ENCODE measurements at regions not wholly inside any gene's neighbourhood (a gene's known extent, or its start where the extent isn't known, plus 50 kb on each side); places are given as distances from the start of the nearest gene placed in this dataset.
"Not testable (repeated sequence)": the region's sequence is repeated elsewhere in the genome, so short reads cannot be mapped to it uniquely, and the experiment has no call there.

DNA sequence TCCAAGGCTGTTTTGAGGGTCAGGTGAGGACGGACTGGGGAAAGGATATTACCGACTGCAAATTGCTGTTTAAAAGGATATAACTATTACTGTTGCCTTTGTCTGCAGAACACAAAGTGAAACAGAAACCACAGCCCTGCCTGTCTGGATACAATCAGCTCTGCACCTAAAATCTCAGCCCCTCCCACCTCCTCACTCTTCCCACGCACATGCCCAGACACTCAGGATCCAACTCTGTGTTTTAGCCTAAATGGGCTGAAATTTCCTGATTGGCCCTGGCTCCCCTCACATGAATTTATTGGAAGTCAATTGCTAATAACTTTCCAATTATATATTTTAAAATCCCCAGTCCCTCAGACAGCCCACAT, 176.3 kb upstream of the PPP1R26 start:
- intact Hi-C loops (cut with DNase I; ENCODE audit: low total_unique reads), result no loop called here
- WGBS, 2 donors, result 23 to 39% methylated on average over 3 of the region's 3 CpGs
- no peak for TF ChIP-seq POLR2A (IDR thresholded peaks at IDR 0.05)
- TF ChIP-seq CTCF (IDR thresholded peaks at IDR 0.05), result no peak
- DNase-seq (ENCODE audit: low spot score in 2 of 2), result no peak
- no peak overlapping the region for H3K4me3 ChIP-seq (ENCODE audit: low read depth, poor library complexity, severe bottlenecking)

GRCh38 chr9:135303865-135304499, 175.6 kb upstream of the PPP1R26 start:
- no peak overlapping the region for H3K4me3 ChIP-seq (ENCODE audit: low read depth, poor library complexity, severe bottlenecking)
- intact Hi-C loops (cut with DNase I; ENCODE audit: low total_unique reads), result no loop called here
- DNase-seq (ENCODE audit: low spot score in 2 of 2), result peak in 1 of 2 donors; percentile 7
- TF ChIP-seq POLR2A (IDR thresholded peaks at IDR 0.05), result no peak
- TF ChIP-seq CTCF (IDR thresholded peaks at IDR 0.05), result no peak

DNA sequence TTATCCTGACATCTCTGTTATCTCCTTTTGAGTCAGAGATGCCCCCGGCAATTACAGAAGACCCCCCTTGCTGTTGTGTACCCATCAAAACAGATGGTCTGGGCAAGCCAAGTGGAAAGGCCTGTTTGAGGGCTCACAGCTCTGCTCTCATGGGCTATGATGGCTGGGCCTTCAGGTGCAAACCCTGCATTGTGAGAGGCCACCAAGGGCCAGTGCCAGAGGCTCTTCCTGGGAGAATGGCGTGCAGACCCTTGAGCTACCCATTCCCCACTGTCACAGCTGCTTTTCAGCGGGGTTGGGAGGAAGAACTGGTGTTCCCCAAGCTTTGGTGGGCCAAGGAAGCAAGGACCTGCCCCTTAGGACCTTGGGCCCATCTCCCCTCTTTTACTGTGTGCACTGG, 174.7 kb upstream of the PPP1R26 start:
- TF ChIP-seq CTCF (IDR thresholded peaks at IDR 0.05) (no peak), POLR2A (IDR thresholded peaks at IDR 0.05) (no peak)
- 67 to 91% methylated on average over 1 to 3 of the region's 3 CpGs for WGBS, 2 donors
- intact Hi-C loops (cut with DNase I; ENCODE audit: low total_unique reads), result no loop called here
- DNase-seq (ENCODE audit: low spot score in 2 of 2), result peak in 1 of 2 donors; percentile 43
- H3K4me3 ChIP-seq (ENCODE audit: low read depth, poor library complexity, severe bottlenecking), result no peak overlapping the region

- WGBS, 2 donors, result 68 to 73% methylated on average over 12 of the region's 12 CpGs
- intact Hi-C loops (cut with DNase I; ENCODE audit: low total_unique reads), result no loop called here
- no peak overlapping the region for H3K4me3 ChIP-seq (ENCODE audit: low read depth, poor library complexity, severe bottlenecking)
- peak in 1 of 2 donors; percentile 58 for DNase-seq (ENCODE audit: low spot score in 2 of 2)
- no peak for TF ChIP-seq POLR2A (IDR thresholded peaks at IDR 0.05)
- no peak for TF ChIP-seq CTCF (IDR thresholded peaks at IDR 0.05)
These were observed 173.9 kb upstream of the PPP1R26 start for GRCh38 chr9:135305546-135306180.

GRCh38 chr9:135306699-135307098, 172.9 kb upstream of the PPP1R26 start:
- intact Hi-C loops (cut with DNase I; ENCODE audit: low total_unique reads), result no loop called here
- 80 to 88% methylated on average over 12 of the region's 12 CpGs for WGBS, 2 donors
- no peak overlapping the region for H3K4me3 ChIP-seq (ENCODE audit: low read depth, poor library complexity, severe bottlenecking)
- peak in 1 of 2 donors; percentile 45 for DNase-seq (ENCODE audit: low spot score in 2 of 2)
- TF ChIP-seq POLR2A (IDR thresholded peaks at IDR 0.05), result no peak
- TF ChIP-seq CTCF (IDR thresholded peaks at IDR 0.05), result no peak

GRCh38 chr9:135307300-135307699, 172.3 kb upstream of the PPP1R26 start:
- DNase-seq (ENCODE audit: low spot score in 2 of 2), result peak in 1 of 2 donors; percentile 10
- TF ChIP-seq CTCF (IDR thresholded peaks at IDR 0.05) (no peak), POLR2A (IDR thresholded peaks at IDR 0.05) (no peak)
- H3K4me3 ChIP-seq (ENCODE audit: low read depth, poor library complexity, severe bottlenecking), result no peak overlapping the region
- intact Hi-C loops (cut with DNase I; ENCODE audit: low total_unique reads), result no loop called here
- WGBS, 2 donors, result 37 to 39% methylated on average over 8 of the region's 8 CpGs

GRCh38 chr9:135307919-135308318, 171.7 kb upstream of the PPP1R26 start:
- WGBS, 2 donors, result 32 to 54% methylated on average over 10 of the region's 10 CpGs
- H3K4me3 ChIP-seq (ENCODE audit: low read depth, poor library complexity, severe bottlenecking); intact Hi-C loops (cut with DNase I; ENCODE audit: low total_unique reads): not testable (repeated sequence)
- peak in 1 of 2 donors; percentile 45 for DNase-seq (ENCODE audit: low spot score in 2 of 2)
